HG03442 (cell line): ENCODE measurements at regions not wholly inside any gene's neighbourhood (a gene's known extent, or its start where the extent isn't known, plus 50 kb on each side); places are given as distances from the start of the nearest gene placed in this dataset.
"Not testable (repeated sequence)": the region's sequence is repeated elsewhere in the genome, so short reads cannot be mapped to it uniquely, and the experiment has no call there.

ENCODE experiments used
- ATAC-seq: cut with Tn5 transposase; IDR thresholded peaks from one replicate; pipeline ENCODE4 v1.9.1; 2021; ENCODE audit warnings: mild to moderate bottlenecking, moderate library complexity; ENCODE audit not compliant: unreplicated experiment

- no peak for ATAC-seq
Measured at GRCh38 chr19:28466107-28467045, 746.6 kb downstream of the UQCRFS1 start.

DNA sequence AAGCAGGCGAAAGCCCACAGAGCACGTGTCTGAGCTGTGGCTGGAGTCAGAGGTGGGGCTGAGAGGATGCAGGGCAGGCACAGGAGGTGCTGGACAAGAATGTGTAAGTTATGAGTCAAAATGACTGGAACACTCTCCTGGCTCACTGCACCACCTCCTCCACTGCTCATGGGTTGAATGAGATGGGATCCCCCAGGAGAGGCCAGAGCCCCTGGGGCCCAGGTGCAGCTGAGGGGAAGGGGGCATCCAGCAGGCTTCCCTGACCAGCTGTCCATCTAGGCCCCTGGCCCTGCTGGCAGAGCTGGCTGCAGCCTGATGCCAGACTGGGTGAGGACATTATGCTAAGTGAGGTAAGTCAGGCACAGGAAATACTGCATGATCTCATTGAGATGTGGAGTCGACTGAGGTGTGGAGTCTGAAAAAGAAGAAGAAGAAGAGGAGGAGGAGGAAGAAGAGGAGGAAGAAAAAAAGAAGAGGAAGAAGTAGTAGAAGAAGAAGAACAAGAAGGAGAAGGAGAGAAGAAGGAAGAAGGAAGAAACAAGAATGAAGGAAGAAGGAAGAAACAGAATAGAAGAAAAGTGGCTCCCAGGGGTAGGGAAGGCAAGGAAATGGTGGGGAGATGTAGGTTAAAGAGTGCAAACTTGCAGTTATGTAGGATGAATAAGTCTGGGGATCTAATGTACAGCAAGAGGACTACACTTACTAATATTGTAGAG lies 747.4 kb downstream of the UQCRFS1 start:
- no peak for ATAC-seq

- no peak for ATAC-seq
Measured at GRCh38 chr19:28463493-28464053, 749.4 kb downstream of the UQCRFS1 start.

DNA sequence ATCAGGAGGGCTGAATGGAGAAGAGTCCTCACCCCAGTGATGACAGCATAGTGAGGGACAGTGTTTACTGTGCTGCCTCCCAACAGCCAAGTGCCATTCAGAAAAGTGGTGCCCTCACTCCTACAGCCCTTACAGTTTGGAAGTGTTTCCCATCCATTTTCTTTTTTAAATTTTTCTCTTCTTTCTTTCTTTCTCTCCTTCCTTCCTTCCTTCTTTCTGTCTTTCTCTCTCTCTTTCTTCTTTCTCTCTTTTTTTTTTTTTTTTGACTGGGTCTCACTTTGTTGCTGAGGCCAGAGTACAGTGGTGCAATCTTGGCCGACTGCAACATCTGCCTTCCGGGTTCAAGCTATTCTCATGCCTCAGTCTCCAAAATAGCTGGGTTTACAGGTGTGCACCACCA lies 755.3 kb downstream of the UQCRFS1 start:
- no peak for ATAC-seq

GRCh38 chr19:28456708-28457320 lies 756.1 kb downstream of the UQCRFS1 start:
- no peak for ATAC-seq

DNA sequence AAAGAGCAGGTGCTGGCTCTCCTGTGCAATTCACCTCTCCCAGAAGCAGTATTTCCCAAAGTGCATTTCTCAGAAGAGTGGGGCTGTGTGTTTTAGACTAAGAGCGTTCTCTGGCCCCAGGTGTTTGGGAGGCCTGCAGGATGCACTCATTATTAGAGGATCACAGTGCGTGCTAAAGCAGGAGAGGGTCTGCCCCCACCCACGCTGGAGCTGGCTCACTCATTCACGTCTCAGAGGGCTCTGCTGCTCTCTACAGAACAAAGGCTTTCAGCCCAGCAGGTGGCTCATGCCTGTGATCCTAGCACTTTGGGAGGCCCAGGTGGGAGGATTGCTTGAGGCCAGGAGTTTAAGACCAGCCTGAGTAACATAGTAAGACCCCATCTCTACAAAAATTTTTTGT lies 756.7 kb downstream of the UQCRFS1 start:
- ATAC-seq = no peak

GRCh38 chr19:28454083-28454482 lies 758.9 kb downstream of the UQCRFS1 start:
- ATAC-seq = no peak

- no peak for ATAC-seq
Measured at GRCh38 chr19:28453420-28453819, 759.5 kb downstream of the UQCRFS1 start.

GRCh38 chr19:28449803-28450202 lies 763.1 kb downstream of the UQCRFS1 start:
- no peak for ATAC-seq

GRCh38 chr19:28446511-28446910 lies 766.4 kb downstream of the UQCRFS1 start:
- no peak for ATAC-seq

GRCh38 chr19:28445826-28446225 lies 767.1 kb downstream of the UQCRFS1 start:
- ATAC-seq = no peak

GRCh38 chr19:28444362-28444761 lies 768.6 kb downstream of the UQCRFS1 start:
- no peak for ATAC-seq

GRCh38 chr19:28443361-28443760 lies 769.6 kb downstream of the UQCRFS1 start:
- no peak for ATAC-seq

DNA sequence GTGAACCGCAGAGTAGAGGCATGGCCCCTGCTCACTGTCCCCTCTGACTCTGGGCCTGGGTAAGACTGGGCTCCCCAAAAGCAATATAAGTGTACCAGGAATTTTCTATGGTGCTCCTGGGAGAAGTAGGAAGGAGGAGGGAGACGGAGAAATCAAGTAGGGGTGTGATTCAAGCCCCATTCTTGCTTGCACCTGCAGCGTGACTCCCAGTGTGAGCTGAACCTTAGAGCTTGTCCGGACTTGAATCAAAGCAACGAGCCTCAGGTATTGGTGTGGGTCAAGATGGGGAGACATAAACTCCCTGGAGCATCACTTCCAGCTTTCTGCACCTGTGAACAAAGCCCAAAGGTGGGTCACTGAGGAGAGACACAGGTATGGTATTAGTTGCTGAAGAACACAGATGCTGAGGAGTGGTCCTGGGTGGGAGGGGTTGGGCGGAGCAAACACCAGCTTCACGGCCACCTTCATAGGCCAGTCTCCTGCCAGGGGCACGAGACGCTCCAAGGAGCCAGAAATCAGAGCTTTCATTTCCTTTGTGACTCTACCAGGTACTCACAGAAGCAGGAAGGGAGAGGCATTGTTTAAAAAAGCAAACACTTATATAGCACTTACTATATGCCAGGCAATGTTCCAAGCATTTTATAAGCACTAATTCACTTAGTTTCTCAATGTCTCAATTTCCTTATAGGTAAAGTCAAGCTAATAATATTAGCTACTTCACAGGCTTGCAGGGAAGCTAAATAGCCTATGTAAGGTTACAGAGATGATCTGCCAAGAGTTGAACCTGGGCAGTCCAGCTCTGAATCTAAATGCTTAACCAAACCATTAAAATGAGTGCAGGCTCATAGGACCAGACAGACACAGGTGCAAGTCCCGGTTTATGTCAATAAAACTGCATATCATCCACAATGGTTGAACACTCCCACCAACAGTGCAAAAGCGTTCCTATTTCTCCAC lies 775.3 kb downstream of the UQCRFS1 start:
- ATAC-seq = no peak

DNA sequence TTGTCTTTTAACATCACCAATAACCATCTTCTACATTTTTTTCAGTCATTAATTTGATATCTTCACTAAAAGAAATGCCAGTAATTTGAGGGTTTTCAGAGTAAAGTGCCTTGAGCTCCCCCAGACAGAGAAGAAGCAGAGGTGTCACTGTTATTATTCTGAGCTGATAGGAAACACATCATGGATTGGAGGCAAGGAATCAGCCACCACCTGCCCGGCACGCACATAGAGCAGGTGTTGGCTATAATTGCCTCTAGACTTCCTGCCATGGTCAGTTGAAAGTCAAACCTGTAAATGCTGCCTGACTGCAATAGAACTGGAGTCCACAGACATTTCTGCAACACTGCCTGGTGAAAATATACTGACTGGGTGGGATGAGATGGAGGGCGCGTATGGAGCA lies 776.6 kb downstream of the UQCRFS1 start:
- ATAC-seq = no peak

DNA sequence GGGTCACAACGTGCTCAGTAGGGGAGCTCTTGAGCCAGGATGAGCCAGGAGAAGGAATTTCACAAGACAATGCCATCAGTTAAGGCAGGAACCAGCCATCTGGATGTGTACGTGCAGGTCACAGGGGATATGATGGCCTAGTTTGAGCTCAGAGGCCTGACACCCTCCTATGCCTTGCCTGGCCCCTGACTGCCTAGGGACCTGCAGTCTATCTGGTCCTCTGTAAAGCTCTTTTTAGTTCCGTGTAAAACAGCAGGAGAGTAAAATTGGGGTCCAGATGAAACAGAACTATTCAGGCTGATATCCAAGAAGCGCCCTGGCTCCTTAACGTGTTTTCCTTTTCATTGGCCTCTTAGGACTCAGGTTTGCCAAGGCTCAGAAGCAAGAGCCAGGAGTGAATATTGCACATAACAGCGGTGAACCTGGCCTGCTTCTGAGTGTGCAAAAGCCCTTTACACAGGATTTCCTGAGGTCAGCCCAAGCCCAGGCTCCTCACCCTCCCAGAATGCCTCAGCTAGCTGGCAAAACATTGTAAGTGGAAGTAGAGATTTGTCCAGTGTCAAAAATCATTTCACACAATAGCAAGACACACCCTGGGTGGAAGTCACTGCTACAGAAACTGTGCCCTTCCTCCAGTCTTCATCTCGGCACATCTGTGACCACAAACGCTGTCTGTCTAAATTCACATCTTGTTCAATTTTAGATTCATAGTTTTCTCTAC lies 777.2 kb downstream of the UQCRFS1 start:
- no peak for ATAC-seq

GRCh38 chr19:28434794-28435193 lies 778.2 kb downstream of the UQCRFS1 start:
- ATAC-seq = not testable (repeated sequence)

- not testable (repeated sequence) for ATAC-seq
Measured at GRCh38 chr19:28434365-28434764, 778.6 kb downstream of the UQCRFS1 start.

- ATAC-seq = not testable (repeated sequence)
Measured at GRCh38 chr19:28433166-28433565, 779.8 kb downstream of the UQCRFS1 start.
